ENCODE measurements at regions not wholly inside any gene's neighbourhood (a gene's known extent, or its start where the extent isn't known, plus 50 kb on each side); places are given as distances from the start of the nearest gene placed in this dataset.

DNA sequence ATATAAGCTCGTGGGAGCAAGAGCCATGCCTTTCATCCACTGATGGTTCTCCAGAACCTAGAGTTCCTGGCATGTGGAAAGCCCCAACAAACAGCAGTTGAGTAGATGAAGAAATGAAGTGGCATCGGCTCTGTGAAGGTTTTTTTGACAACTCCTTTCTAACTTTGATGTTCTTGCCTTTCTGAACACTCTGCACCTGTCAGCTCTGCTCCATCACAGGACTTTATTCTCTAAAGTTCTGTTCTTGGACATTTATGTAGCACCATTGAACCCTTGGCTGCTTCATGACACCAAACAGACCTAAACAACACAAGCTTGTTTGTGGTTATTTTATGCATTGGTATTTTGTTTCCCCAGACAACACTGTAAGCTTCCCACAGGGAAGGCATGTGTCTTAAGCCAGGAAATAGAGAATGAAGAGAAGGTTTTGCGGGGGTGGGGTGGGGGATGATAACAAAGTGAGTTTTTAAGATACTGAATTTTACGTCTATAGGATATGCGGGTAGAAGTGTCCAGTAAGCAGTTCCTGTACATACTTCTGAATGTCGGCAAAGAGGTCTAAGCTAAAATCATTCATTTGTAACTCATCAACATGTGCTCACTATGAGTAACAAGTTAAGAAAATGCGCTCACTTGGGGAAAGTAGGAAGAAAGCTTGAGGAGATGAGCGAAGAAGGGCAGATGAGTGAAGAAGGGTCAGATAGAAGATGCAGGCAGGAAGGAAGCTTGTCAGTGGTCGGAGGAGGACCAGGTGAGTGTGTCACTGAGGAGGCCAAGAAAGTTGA lies 146.0 kb upstream of the PLEKHG7 start (continued):
- no peak for TF ChIP-seq ISL1 (CRISPR knock-in tag; IDR thresholded peaks at IDR 0.05)
- no peak for TF ChIP-seq ZNF70 (CRISPR knock-in tag; IDR thresholded peaks at IDR 0.05)

DNA sequence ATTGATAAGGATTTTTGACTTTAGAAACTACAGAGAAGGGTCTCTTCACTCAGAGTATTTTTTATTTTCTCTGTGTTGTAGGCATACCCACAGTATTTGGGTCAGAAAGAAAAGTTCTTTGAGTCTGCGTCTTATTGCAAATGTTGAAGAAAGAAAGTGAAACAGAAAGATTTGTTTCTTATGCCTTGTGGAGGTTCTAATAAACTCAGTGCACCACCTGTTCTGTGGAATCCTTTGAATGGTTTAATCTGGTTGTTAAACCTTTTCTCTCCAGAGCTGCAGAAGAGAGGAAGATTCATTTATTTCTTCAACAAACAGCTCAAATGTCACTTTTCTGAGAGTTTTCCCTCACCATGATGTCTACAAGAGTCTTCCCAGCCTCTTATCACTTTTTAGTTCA lies 146.6 kb upstream of the PLEKHG7 start:
- no peak for ATAC-seq

DNA sequence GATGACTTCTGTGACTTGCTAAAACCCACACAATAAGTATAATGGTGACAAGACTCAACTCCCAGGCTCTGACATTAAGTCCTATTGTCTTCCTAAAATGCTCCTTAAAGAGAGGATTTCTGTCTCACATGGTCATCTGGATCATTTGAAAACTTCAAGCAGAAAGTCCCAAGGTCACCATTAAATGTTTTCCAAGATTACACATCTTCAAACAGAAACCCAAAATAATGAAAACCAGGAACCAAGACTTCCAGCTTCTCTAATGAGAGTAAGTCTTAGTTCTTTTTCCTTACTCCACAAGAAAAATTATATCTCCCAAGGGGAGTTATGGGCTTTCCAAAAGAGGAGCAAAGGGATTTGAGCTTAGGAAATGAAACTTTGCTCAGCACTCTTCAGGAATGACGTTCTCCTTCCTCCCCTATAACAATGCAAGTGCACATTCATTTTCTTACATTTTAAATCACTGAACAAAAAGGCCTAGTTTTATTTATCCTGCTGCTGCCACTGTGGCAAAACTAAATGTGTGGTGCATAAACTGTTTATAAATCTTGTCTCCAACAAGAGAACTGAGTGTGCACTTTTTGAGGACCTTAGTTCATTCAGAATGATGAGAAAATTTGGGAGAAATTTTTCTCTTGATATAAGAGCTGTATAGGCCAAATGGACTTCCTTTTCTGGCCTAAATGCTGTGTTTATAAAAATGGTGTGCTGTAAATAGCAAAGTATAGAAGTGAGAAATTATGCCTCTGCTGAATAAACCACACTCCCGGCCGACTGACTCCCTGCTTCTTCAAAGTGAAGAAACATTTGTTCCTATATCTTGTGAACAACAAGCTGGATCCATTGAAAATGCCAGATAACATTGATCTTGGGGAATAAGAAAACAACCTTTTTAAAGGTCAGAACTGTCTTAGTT lies 148.4 kb upstream of the PLEKHG7 start:
- TF ChIP-seq OSR1 (CRISPR knock-in tag; IDR thresholded peaks at IDR 0.05) (no peak), POU6F1 (CRISPR knock-in tag; IDR thresholded peaks at IDR 0.05; ENCODE audit: borderline replicate concordance, low read depth) (no peak), ZC3H10 (CRISPR knock-in tag; IDR thresholded peaks at IDR 0.05) (no peak), GLIS3 (CRISPR knock-in tag; IDR thresholded peaks at IDR 0.05) (no peak), TOX (CRISPR knock-in tag; IDR thresholded peaks at IDR 0.05; ENCODE audit: borderline replicate concordance) (no peak), ESRRG (CRISPR knock-in tag; IDR thresholded peaks at IDR 0.05) (no peak), ZNF565 (CRISPR knock-in tag; conservative IDR thresholded peaks at IDR 0.05; ENCODE audit: low read depth) (no peak), TCF4 (CRISPR knock-in tag; IDR thresholded peaks at IDR 0.05; ENCODE audit: borderline replicate concordance) (no peak), ZFP30 (CRISPR knock-in tag; IDR thresholded peaks at IDR 0.05) (no peak), ISL1 (CRISPR knock-in tag; IDR thresholded peaks at IDR 0.05) (no peak), ZNF70 (CRISPR knock-in tag; IDR thresholded peaks at IDR 0.05) (no peak), SNAI2 (CRISPR knock-in tag; IDR thresholded peaks at IDR 0.05) (no peak), ARNTL (CRISPR knock-in tag; IDR thresholded peaks at IDR 0.05; ENCODE audit: borderline replicate concordance, low read depth) (no peak), CSDC2 (CRISPR knock-in tag; IDR thresholded peaks at IDR 0.05) (no peak)
- TF ChIP-seq, protein P1, sequence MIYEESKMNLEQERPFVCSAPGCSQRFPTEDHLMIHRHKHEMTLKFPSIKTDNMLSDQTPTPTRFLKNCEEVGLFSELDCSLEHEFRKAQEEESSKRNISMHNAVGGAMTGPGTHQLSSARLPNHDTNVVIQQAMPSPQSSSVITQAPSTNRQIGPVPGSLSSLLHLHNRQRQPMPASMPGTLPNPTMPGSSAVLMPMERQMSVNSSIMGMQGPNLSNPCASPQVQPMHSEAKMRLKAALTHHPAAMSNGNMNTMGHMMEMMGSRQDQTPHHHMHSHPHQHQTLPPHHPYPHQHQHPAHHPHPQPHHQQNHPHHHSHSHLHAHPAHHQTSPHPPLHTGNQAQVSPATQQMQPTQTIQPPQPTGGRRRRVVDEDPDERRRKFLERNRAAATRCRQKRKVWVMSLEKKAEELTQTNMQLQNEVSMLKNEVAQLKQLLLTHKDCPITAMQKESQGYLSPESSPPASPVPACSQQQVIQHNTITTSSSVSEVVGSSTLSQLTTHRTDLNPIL (CRISPR knock-in tag; IDR thresholded peaks at IDR 0.05; ENCODE audit: low read depth), result no peak
- TF ChIP-seq, protein P2, sequence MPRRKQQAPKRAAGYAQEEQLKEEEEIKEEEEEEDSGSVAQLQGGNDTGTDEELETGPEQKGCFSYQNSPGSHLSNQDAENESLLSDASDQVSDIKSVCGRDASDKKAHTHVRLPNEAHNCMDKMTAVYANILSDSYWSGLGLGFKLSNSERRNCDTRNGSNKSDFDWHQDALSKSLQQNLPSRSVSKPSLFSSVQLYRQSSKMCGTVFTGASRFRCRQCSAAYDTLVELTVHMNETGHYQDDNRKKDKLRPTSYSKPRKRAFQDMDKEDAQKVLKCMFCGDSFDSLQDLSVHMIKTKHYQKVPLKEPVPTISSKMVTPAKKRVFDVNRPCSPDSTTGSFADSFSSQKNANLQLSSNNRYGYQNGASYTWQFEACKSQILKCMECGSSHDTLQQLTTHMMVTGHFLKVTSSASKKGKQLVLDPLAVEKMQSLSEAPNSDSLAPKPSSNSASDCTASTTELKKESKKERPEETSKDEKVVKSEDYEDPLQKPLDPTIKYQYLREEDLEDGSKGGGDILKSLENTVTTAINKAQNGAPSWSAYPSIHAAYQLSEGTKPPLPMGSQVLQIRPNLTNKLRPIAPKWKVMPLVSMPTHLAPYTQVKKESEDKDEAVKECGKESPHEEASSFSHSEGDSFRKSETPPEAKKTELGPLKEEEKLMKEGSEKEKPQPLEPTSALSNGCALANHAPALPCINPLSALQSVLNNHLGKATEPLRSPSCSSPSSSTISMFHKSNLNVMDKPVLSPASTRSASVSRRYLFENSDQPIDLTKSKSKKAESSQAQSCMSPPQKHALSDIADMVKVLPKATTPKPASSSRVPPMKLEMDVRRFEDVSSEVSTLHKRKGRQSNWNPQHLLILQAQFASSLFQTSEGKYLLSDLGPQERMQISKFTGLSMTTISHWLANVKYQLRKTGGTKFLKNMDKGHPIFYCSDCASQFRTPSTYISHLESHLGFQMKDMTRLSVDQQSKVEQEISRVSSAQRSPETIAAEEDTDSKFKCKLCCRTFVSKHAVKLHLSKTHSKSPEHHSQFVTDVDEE (CRISPR knock-in tag; IDR thresholded peaks at IDR 0.05), result no peak
- ATAC-seq, result no peak

More for the DNA sequence above, 146.6 kb upstream of the PLEKHG7 start:
- TF ChIP-seq SNAI2 (CRISPR knock-in tag; IDR thresholded peaks at IDR 0.05) (no peak), RARB (CRISPR knock-in tag; IDR thresholded peaks at IDR 0.05) (no peak), BACH2 (CRISPR knock-in tag; IDR thresholded peaks at IDR 0.05; ENCODE audit: borderline replicate concordance) (no peak), CSDC2 (CRISPR knock-in tag; IDR thresholded peaks at IDR 0.05) (no peak), ZNF8 (CRISPR knock-in tag; IDR thresholded peaks at IDR 0.05) (no peak), PATZ1 (CRISPR knock-in tag; IDR thresholded peaks at IDR 0.05; ENCODE audit: borderline replicate concordance) (no peak), GLIS3 (CRISPR knock-in tag; IDR thresholded peaks at IDR 0.05) (no peak)
- TF ChIP-seq, protein P2 (CRISPR knock-in tag; IDR thresholded peaks at IDR 0.05), result no peak

All from SK-N-SH treated with all-trans-retinoic acid at 6 μM for 48 hours (cell line).